HG02973 (cell line): ENCODE measurements at regions not wholly inside any gene's neighbourhood (a gene's known extent, or its start where the extent isn't known, plus 50 kb on each side); places are given as distances from the start of the nearest gene placed in this dataset.

ENCODE experiments used
- ATAC-seq: cut with Tn5 transposase; IDR thresholded peaks from one replicate; pipeline ENCODE4 v1.9.1; 2021; ENCODE audit warnings: moderate library complexity; ENCODE audit not compliant: unreplicated experiment

DNA sequence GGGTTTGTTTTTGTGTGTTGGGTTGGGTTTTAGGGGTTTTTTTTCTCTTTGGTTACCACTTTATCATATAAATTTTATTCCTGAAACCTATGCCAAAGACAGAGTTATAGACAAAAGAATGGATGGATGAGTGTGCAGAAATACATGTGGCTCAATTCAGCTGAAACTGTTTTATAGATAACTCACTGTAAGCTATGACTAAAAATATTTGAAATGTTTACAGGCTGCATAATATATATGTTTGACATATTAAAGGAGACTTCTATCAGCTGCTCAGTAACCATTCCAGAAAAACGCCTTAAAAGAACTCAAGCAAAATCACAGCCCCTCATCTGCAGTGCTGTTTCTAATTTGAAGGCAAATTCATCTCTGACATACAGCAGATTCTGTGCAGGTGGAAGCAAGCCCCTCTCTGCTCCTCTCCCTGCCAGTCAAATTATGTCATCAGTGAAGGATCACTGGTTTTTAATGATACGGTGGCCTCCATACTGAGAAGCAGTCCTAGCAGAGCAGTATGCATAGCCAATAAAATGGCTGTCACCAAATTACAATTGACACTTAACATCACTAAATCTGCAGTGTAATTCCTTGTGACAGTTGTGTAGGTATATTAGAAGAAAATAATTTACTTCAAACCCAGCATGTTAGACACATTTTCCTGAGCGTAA, 301.6 kb downstream of the NR2F1-AS1 start:
- no peak for ATAC-seq

DNA sequence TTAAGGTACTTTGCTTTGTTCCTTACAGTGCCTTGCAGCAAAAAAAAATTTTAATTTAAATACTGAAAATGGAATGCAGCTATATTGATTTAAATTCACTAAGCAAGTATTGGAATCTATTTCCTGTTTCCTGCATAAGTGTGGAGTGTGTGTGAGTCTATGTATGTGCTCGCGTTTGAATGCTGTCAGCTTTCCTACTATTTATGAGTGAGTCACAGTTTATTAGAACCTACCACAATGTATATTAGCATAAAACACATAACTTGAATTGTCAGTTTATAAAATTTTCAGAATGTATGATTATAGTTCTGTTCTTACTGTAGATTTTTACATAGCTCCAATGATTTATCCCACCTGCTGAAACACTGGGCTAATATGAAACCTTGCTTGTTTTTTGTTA, 302.1 kb downstream of the NR2F1-AS1 start:
- no peak for ATAC-seq

DNA sequence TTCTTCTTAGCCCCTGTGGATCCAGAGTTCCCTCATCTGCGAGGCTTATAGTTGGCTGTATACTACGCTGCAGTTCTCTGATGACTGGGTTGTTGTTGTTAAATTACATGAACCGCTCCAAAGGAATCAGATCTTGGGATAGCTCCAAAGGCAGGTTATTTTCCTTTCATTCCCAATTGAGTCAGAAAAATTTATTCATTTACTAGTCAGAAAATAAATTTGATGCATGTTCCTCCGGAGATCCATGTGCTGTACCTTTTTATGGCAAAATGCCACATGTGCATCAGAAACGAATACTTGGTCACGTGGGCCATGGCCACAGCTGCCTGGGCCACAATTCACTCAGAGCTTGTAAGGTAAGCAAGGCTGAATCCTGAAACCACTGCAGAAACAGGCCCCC, 304.0 kb downstream of the NR2F1-AS1 start:
- ATAC-seq: no peak

DNA sequence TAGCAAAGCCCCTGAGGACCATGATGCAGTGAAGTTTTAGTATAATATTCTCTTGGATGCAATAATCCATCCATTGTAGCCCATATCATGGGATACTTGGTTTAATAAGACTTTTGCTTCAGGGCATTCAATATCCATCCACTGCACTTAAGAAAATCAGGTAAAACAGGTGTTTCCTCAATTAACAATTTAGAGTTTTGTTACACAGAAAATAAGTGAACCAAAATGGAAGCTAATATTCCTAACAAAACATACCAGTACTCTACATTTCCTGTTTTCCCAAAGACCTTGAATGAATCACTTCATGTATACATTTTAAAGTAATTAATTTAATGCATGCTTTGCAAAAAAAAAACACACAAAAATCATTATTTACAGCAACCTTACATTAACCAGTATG, 305.6 kb downstream of the NR2F1-AS1 start:
- ATAC-seq: no peak

DNA sequence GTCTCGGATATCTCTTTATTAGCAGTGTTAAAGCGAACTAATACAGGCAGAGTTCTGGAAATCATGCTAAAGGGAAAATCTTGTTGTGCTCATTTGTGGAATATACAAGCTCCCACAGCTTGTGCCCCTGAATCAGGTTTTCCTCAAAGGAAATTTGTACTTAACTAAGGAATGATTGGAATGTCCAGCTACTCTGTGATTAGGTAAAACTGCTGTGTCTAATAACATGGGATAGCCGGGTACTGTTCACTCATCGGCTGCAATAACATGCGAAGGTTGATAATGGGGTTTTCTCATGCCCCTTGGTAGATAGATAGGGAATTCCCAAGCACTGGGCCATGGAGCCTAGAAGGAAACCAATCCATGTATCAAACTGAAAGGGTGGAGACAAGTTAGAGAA, 306.7 kb downstream of the NR2F1-AS1 start:
- ATAC-seq: no peak

DNA sequence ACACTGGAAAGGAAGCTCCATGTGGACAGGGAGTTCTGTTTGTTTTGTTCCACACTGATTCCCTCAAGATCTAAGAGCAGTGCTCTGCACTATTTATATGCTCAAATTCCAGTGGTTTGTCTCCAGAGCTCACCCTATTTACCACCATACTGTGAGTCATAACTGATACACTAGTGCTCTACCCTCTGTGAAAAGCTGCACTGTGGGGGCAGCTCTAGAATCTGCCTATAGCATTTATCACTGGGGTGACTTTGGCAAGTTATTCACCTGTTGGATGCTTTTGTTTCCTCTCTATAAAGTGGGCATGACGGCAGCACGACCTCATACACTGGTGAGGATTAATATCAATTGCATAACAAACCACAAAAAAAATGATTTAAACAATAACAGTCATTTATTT, 307.8 kb downstream of the NR2F1-AS1 start:
- ATAC-seq: no peak

DNA sequence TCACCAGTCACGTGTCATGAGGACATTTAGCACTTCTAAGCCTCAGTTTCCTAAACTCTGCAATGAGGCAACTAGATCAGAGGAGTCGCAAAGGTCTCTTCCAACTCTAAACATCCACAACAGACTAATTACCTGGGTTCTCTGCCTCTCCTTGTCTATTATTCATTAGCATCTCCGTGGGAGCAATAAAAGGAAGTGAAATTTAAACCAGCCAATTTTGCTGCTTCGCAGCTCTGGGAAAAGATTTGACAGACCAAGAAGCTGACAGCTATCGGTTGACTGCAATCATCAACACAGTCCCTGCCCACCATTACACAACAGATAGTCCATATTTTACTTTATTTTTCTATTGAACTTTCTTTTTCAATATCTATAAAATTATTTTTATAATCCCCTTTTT, 308.9 kb downstream of the NR2F1-AS1 start:
- ATAC-seq: no peak

DNA sequence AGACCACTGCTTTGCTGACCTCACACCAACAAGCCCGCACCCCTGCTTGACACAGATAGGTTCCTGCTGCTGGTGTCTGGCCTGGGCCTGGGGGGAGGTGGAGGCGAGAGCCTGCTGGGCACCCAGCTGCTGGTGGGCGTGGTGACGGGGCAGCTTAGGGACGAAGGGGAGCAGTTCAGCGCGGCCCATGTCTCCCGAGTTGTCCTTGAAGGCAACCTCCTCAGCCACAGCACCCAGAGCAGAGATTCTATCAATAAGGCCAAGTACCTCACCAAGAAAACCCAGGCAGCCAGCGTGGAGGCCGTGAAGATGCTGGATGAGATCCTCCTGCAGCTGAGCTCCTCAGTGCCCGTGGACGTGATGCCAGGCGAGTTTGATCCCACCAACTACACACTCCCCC, 313.3 kb downstream of the NR2F1-AS1 start:
- no peak for ATAC-seq

DNA sequence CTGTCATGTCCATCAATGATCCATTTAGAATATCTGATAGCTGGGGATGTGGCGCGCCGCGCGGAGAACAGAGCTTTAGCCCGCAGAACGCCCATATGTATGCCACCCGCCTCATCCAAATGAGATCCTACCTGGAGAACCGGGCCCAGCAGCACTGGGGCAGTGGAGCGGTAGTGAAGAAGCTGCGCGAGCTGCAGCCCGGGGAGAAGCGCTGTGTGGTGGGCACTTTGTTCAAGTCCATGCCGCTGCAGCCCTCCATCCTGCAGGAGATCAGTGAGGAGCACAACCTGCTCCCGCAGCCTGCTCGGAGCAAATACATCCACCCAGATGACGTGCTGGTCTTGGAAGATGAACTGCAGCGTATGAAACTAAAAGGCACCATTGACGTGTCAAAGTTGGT, 313.7 kb downstream of the NR2F1-AS1 start:
- ATAC-seq: no peak

DNA sequence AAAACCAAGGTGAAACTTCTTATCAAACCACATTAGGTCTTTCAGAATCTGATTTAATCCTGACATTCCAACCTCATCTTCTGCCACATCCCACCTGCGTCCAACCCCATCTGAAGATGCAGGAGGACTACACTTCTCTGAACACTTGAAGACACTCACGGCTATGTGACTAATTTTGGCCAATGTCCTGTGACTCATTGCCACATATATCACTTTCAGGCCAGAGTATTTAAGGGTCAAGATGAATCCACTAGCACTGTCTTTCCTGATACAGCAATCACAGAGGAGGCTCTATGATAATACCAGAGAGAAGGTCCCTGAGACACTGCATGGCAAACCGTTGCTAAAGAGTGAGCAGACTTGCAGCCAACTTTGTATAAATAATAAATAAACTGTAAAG, 323.4 kb downstream of the NR2F1-AS1 start:
- no peak for ATAC-seq

DNA sequence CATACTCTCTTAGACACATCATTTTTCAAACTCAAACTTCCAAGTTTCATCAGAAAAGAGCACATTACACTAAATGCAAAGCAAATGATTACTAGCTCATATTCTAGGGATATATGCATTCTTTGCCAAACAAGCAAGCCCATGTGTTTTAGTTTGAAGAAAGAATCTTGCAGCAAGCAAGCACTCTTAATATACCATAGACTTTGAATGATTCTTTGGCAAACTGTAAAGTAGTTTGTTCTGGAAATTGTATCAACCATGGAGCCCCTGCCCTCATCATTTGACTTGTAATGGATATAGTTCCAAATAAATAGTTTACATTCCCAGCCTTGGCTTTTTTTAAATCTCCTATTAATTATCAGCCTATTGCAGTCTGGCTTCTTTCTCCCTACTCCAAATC, 325.2 kb downstream of the NR2F1-AS1 start:
- ATAC-seq: no peak

DNA sequence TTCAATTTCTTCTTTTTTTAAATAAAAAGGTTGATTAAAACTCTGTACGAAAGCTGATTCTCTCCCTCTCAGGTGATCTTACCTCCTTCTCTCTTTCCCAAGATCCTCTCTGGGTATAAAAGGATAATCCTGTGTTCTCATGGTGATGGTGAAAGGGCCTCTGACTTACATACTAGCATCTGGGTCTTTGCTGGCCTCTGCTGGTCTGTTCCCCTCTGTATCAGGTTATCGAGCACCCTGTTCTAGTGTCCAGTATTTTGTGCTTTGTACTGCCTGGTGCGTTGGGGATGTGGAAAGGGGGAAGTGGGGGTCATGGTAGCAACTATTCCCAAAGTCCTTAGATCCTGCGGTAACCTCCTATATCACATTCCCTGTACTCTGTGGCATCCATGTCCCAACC, 328.9 kb downstream of the NR2F1-AS1 start:
- no peak for ATAC-seq

DNA sequence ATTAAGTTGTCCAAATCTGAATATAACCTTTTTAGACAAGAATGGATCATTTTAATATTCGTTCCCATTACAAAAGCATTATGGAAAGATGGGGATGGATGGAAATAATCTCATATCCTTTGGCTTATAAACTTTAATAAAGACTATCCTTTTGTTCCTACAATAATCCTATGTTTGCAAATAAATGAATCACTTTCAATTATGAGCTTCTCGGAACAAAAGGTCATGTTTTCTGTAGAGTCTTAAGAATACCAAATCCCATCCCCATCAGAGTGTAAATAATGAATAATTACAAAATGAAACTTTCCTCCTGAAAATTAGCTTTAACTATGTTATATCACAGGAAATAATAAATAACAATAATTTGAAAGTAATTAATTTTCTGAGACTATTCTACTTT, 329.7 kb downstream of the NR2F1-AS1 start:
- no peak for ATAC-seq

DNA sequence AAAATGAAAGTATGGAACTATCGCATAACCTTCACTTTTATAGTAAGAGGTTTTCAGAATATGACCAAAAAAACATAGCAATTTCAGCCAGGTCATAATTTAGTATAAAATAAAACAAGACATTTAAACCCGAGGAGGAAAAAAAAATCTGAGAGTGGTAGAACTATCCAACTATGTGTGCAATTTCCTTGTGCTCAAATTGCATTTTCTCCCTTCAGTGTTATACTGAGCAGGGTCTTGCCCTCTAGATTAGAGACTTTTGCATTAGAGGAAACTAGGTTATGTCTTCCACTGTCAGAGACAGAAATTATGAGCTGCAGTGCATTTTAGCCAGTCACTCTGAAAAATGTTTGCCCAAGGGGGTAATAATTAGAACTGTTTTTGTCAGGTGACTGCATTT, 330.6 kb downstream of the NR2F1-AS1 start:
- ATAC-seq: no peak

DNA sequence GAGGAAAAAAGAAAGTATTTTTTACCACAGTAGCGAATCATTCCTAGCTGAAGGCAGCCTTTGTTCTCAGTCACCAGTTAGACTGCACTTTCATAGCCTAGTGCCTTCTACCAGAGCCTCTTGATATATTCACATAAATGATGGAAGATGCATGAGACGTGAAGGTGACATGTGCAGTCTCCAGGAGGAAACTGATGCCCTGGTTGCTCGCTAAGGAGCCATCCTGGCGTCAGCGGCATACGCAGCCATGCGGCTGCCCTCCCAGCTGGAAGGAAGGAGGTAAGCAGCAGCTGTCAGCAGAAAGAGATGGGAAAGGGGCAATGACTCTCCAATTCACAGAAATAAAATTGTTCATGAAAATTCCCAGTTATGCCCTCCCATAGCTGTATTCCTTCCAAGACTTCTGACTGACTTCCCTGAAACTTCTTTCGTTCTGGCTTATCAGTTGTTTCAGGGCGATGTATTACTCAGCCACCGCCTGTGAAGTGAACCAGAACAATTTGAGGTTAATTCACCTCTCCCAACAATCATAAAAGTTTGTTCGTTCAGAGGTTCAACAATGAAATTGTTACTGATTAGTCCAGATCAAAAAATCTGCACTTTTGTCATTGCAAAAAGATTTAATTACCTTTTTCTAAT, 331.2 kb downstream of the NR2F1-AS1 start:
- no peak for ATAC-seq

DNA sequence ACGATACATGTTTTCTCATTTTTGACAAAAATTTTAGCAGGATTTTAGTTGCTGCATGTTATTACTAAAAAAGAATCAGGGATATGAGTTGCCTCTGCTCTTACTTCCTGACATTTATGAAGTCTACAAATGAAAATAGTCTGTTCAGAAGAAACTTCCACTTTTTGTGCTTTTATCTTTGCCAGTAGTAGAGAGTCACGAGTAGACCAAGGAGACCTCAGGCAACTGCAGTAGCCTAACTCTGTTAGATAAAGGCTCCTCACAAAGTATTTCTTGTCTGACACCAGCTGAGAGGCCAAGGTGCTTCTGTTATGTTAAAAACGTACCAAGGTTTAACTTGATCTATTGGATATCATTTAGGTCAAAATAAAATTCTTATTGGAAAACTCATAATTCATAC, 333.9 kb downstream of the NR2F1-AS1 start:
- ATAC-seq: no peak

DNA sequence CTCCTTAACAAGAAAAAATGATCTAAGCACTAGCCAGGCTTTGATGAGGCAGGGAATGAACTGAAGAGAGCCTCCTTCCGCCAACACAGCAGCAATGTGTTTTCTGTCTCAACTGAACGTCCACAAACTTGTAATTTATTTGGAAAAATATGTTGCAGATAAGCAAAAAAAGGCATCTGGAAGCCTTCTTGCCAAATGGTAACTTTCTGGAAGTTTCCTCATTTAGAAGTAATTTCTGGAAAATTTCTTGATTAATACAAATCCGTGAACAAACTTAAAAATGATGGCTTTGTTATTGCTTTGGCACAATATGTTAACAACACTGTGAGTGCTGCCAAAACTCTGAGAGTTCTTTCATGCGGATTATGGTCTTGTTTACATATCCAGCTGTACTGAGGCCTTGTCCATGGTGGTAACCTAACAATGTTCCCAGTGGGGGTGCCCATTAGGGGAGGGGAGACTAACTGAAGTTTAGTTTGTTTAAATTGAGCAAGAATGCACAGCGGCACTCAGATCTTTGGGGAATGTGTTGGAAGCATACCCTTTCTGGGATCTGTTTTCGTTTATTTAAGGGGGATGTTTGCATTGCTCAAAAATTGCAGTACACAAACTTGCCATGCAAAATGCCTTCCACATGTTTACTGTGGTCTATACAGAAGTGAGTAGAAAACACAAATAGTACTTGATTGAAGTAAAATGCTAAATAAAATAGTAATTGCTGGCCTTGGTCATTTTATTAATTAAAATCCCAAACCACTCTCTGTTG, 334.7 kb downstream of the NR2F1-AS1 start:
- no peak for ATAC-seq

DNA sequence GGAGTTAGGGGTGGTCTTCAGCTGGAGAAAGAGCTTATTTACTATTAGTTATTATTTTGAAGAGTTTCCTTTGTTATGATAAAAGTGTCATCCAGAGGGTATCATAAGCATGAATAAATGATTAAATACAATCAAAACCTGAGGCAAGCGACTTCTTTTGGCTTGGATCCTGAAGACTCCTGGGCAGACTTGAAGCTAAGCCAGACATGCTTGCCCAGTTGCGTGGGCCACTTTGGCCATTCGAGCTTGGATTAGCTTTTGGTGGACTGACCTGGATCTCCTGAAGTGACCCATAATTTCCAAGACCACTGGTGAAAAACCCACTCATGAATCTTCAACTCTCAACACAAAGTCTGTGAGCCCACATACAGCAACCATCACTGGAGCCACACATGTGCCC, 335.8 kb downstream of the NR2F1-AS1 start:
- ATAC-seq: no peak

DNA sequence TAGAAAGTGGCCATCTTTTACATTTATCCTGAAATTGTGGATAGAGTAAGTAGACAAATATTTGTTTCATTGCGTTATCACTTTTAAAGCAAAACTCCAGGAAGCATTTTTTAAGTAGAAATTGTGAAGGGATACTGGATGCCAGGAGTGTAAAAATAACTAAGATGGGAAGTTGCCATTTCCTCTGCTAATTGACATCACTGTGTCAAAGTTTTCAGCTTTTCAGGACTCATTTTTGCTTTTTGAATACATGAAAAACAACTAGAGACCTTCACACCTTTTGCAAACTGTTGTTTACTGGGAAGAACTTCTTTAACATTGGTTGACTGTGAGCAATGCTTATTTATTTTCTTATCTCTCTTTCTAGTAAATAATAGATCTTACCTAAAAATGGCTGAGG, 337.5 kb downstream of the NR2F1-AS1 start:
- ATAC-seq: no peak

DNA sequence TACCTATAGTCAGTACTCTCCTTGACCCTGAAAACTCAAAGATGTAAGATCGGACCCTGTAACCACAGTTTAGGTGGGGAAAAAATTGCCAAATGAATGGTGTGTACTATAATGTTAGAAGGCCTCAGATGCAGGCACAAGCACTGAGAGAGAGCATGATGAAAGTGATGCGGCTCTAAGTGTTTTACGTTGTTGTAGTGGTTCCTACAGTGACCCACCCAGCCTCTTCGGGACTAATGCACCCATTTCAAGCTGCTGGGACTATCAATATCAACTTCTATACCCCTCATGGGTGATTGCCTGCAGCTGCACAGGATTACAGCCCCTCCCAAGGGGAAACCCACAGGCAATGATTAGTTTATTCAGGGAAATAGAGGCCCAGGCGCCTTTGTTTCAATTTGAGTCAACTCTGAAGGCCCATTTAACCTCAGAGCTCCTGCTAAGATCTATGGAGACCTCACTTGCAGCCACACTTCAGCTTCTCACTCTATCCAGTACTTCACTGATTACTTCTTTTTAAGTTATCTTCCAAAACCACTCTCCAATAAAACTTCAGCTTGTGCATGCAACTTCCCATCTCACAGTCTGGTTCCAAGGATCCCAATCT, 340.7 kb downstream of the NR2F1-AS1 start:
- ATAC-seq: no peak

DNA sequence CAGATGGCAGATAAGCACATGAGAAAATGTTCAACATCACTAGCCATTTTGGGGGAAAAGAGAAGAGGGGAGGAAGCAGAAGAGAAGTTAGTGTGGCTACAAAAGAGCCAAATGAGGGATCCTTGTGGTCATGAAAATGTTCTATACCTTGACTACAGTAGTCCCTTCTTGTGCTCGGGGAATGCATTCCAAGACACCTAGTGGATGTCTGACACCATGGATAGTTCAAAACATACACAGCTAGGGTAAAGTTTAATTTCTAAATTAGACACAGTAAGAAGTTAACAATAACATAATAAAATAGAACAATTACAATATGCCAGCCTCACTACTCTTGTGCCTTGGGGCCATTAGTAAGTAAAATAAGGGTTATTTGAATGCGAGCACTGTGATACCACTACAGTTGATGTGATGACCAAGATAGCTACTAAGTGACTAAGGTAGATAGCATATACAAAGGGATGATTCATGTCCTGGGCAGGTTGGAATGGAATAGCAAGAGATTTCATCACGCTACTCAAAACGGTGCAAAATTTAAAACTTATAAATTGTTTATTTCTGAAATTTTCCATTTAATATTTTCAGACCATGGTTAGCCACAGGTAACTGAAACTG, 344.1 kb downstream of the NR2F1-AS1 start:
- no peak for ATAC-seq
